SJCRH30 (cell line): ENCODE measurements at regions not wholly inside any gene's neighbourhood (a gene's known extent, or its start where the extent isn't known, plus 50 kb on each side); places are given as distances from the start of the nearest gene placed in this dataset.

ENCODE experiments used
- DNase-seq, 2 experiments: peaks; one replicate each; pipeline ENCODE4 v3.0.0-alpha.2; 2015 to 2020
- H3K27ac ChIP-seq: fragments of 250-450 bp; sonication (Bioruptor Pico); 2 replicates; pipeline ENCODE4 v1.5.1; 2020; ENCODE audit warnings: mild to moderate bottlenecking, moderate library complexity
- H3K27me3 ChIP-seq: fragments of 250-450 bp; sonication (Bioruptor Pico); 2 replicates; pipeline ENCODE4 v1.5.1; 2020; ENCODE audit warnings: mild to moderate bottlenecking, moderate library complexity
- H3K36me3 ChIP-seq: fragments of 250-450 bp; sonication (Bioruptor Pico); 2 replicates; pipeline ENCODE4 v1.5.1; 2020; ENCODE audit warnings: mild to moderate bottlenecking, moderate library complexity
- H3K4me1 ChIP-seq: fragments of 250-450 bp; sonication (Bioruptor Pico); 2 replicates; pipeline ENCODE4 v1.5.1; 2020; ENCODE audit warnings: mild to moderate bottlenecking, moderate library complexity
- H3K4me3 ChIP-seq: fragments of 250-450 bp; sonication (Bioruptor Pico); 2 replicates; pipeline ENCODE4 v1.5.1; 2020; ENCODE audit warnings: mild to moderate bottlenecking, moderate library complexity
- H3K9me3 ChIP-seq: fragments of 250-450 bp; sonication (Bioruptor Pico); replicated peaks from 2 replicates; pipeline ENCODE4 v1.5.1; 2020; ENCODE audit warnings: mild to moderate bottlenecking, moderate library complexity

DNA sequence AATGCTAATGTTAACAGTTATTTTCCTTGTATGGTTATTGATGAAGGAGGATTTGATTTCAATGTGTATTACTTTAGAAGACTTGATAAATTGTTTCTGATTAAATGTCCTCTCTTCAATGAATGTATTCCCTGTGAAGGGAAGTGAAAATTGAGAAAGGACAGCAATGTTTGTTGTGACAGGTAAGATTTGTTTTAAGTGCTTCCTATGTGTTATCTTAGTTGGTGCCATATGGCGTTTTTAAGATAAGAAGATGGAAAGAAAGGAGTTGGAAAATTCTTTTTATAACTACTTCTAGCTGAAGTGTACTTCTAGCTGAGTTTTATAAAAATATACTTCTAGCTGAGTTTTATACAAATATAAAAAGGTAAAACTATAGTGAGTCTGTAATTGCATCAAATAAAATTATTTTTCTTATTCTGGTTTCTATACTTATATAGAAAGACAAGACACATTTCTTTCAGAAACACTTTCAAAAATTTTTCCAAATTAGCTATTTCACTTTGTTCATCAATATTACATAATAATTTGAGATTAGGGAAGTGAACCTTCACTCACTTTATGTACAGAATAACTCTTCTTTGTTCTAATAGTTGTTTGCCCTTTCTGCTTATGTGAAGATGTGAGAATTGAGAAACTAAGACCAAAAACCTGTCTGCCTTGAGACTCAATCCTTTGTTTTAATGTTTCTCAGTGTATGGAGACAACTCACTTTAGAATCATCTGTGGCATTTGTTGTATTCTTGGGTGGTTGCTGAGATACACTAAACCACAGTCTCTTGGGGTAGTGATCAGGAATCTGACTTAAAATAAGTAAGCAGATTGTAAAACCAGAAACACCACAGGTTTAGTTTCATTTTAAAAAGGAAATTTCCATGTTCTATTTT lies 382.9 kb upstream of the B3GALT2 start:
- DNase-seq = no peak
- no peak overlapping the region for H3K27ac ChIP-seq
- H3K4me3 ChIP-seq = no peak overlapping the region
- H3K36me3 ChIP-seq = no peaks in the 10 kb centered on the region
- no peaks in the 10 kb centered on the region for H3K27me3 ChIP-seq
- H3K4me1 ChIP-seq = no peaks in the 10 kb centered on the region
- H3K9me3 ChIP-seq = no peaks in the 10 kb centered on the region

DNA sequence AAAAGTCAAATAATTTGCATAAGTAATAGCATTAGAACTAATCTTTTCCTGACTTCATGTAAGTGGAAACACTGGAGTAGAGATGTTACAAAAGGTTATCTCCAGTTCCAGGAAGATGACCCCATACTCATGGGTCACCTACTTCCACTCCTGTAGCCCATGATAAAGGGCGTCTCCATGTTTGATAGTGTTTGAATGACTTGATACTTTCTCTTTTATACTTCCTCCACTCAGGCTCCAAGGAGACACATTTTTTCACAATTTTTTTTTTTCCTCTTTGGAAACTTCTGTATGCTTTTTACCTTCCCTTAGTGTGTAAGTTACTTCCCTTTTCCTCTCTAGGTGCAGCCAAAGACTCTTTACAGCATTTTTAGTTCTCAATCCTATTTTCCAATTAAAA lies 382.1 kb upstream of the B3GALT2 start:
- Histone ChIP-seq H3K36me3 (no peaks in the 10 kb centered on the region), H3K9me3 (no peaks in the 10 kb centered on the region), H3K27me3 (no peaks in the 10 kb centered on the region), H3K4me3 (no peak overlapping the region), H3K27ac (no peak overlapping the region), H3K4me1 (no peaks in the 10 kb centered on the region)
- no peak for DNase-seq

- Histone ChIP-seq H3K36me3 (no peaks in the 10 kb centered on the region), H3K4me1 (no peaks in the 10 kb centered on the region)
These were observed 381.5 kb upstream of the B3GALT2 start for GRCh38 chr1:193567937-193568336.

DNA sequence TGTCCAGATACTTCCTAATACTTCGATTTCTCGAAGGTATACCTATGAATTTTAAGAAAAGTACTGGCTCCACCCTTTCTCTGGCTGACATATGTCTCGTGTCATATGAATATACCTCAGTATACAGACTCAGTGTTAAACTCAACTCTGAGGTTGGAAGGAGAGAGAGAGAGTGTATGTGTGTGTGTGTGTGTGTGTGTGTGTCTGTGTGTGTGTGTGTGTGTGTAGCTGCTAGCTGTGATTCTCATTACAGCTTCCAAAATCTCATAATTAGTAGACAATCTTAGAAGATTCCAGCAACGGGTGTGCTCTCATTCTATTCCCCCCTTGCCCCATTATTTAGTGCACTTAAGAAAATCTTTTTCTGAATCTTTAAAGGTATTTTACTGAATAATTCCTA lies 380.3 kb upstream of the B3GALT2 start:
- no peak overlapping the region for H3K27ac ChIP-seq
- DNase-seq = no peak
- H3K4me1 ChIP-seq = no peaks in the 10 kb centered on the region
- no peaks in the 10 kb centered on the region for H3K9me3 ChIP-seq
- no peaks in the 10 kb centered on the region for H3K36me3 ChIP-seq
- H3K4me3 ChIP-seq = no peak overlapping the region
- H3K27me3 ChIP-seq = no peaks in the 10 kb centered on the region

More at GRCh38 chr1:193567937-193568336, 381.5 kb upstream of the B3GALT2 start:
- no peaks in the 10 kb centered on the region for H3K27me3 ChIP-seq
- no peak overlapping the region for H3K4me3 ChIP-seq
- DNase-seq = no peak
- H3K27ac ChIP-seq = no peak overlapping the region
- no peaks in the 10 kb centered on the region for H3K9me3 ChIP-seq

- H3K27ac ChIP-seq = no peak overlapping the region
- H3K4me1 ChIP-seq = no peaks in the 10 kb centered on the region
These were observed 379.7 kb upstream of the B3GALT2 start for GRCh38 chr1:193565971-193566577.

GRCh38 chr1:193562121-193562520 lies 375.7 kb upstream of the B3GALT2 start:
- Histone ChIP-seq H3K27ac (no peak overlapping the region), H3K27me3 (no peaks in the 10 kb centered on the region), H3K9me3 (no peaks in the 10 kb centered on the region), H3K36me3 (no peaks in the 10 kb centered on the region), H3K4me3 (no peak overlapping the region), H3K4me1 (no peaks in the 10 kb centered on the region)
- no peak for DNase-seq

More at GRCh38 chr1:193565971-193566577, 379.7 kb upstream of the B3GALT2 start:
- H3K27me3 ChIP-seq = no peaks in the 10 kb centered on the region
- no peak overlapping the region for H3K4me3 ChIP-seq
- no peak for DNase-seq
- no peaks in the 10 kb centered on the region for H3K9me3 ChIP-seq
- no peaks in the 10 kb centered on the region for H3K36me3 ChIP-seq

DNA sequence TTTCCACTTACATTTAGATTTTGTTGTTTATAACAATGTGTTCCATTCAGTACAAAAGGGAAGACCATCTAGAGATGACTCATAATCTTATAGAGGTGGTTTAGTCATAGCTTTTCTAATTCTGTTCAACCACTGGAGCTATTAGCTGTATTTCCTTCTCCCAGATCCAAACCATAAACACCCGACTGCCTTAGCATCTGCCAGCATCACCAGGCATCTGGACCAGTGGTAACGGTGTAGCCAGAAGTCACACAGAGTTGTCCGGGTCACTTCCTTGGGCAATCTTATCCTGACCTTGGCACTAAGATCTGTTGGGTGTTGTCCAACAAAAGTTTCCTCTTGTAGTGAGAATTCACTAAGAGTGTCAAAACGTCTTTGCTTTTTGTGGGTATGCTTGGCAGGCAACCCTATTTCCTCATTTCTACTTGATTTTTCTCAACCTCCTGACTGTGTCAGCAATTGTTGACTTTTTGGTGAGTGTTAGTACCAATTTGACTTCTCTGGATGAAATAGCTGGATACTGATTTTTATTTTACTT lies 372.1 kb upstream of the B3GALT2 start:
- H3K27me3 ChIP-seq = no peaks in the 10 kb centered on the region
- H3K36me3 ChIP-seq = no peaks in the 10 kb centered on the region
- DNase-seq = peak in 1 of 2 experiments; percentile 5
- no peak overlapping the region for H3K27ac ChIP-seq
- no peak overlapping the region for H3K4me3 ChIP-seq
- no peaks in the 10 kb centered on the region for H3K9me3 ChIP-seq
- no peaks in the 10 kb centered on the region for H3K4me1 ChIP-seq

DNA sequence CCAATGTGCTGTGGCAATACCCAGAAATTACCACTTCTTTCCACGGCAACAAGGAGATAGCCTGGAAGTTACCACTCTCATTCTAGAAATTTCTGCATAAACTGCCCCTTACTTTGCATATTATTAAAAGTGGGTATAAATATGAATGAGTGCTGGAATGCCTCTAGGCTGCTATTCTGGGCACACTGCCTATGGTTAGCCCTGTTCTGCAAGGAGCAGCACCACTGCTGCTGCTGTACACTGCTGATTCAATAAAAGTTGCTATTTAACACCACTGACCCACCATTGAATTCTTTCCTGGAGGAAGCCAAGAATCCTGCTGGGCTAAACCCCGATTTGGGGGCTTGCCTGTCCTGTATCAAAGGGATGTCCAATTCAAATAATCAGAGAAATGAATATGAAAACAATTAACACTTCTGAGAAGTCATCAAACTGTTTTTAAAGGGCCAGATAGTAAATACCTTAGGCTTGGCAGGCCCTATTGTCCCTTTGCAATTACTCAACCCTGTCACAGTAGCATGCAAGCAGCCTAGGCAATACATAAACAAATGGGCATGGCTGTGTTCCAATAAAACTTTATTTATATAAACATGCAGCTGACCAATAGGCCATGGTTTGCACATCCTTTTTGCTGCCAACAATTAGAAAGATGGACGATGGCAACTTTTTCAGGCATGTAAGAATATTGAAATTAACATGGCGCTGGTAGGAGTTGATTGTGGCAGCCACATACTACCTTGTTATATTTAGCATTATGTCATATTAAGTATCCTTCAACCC lies 369.4 kb upstream of the B3GALT2 start:
- Histone ChIP-seq H3K4me1 (no peaks in the 10 kb centered on the region), H3K27me3 (no peaks in the 10 kb centered on the region), H3K27ac (no peak overlapping the region), H3K9me3 (no peaks in the 10 kb centered on the region), H3K36me3 (no peaks in the 10 kb centered on the region), H3K4me3 (no peak overlapping the region)
- DNase-seq = no peak

GRCh38 chr1:193553564-193553963 lies 367.2 kb upstream of the B3GALT2 start:
- Histone ChIP-seq H3K27me3 (no peaks in the 10 kb centered on the region), H3K36me3 (no peaks in the 10 kb centered on the region), H3K27ac (no peak overlapping the region), H3K9me3 (no peaks in the 10 kb centered on the region), H3K4me1 (no peaks in the 10 kb centered on the region), H3K4me3 (no peak overlapping the region)
- DNase-seq = no peak

GRCh38 chr1:193552274-193552673 lies 365.9 kb upstream of the B3GALT2 start:
- Histone ChIP-seq H3K36me3 (no peaks in the 10 kb centered on the region), H3K27ac (no peak overlapping the region), H3K9me3 (no peaks in the 10 kb centered on the region), H3K4me3 (no peak overlapping the region), H3K27me3 (no peaks in the 10 kb centered on the region), H3K4me1 (no peaks in the 10 kb centered on the region)
- no peak for DNase-seq

DNA sequence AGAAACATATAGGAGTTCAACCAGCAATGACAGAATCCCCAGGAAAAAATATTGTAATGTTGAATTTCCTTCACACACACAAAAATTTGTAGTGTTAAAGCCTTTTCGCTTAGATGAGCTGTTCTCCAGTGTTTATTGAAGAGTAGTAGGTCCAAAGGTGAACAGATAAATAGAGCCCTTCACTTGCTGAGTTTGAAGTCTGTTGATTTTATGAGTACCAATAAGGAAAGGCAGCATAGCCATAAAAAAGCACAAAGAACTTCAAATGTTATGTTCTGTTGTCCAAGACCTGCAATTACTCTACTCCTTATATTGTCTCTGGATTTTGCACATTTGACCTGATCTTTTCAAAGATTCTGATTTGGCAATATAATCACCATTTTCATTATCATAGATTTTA lies 362.7 kb upstream of the B3GALT2 start:
- no peaks in the 10 kb centered on the region for H3K9me3 ChIP-seq

GRCh38 chr1:193545171-193545570 lies 358.8 kb upstream of the B3GALT2 start:
- Histone ChIP-seq H3K36me3 (no peaks in the 10 kb centered on the region), H3K4me3 (no peak overlapping the region), H3K27ac (no peak overlapping the region), H3K4me1 (no peaks in the 10 kb centered on the region), H3K9me3 (no peaks in the 10 kb centered on the region), H3K27me3 (no peaks in the 10 kb centered on the region)
- DNase-seq = no peak

More for the DNA sequence above, 362.7 kb upstream of the B3GALT2 start:
- Histone ChIP-seq H3K36me3 (no peaks in the 10 kb centered on the region), H3K4me1 (no peaks in the 10 kb centered on the region), H3K27ac (no peak overlapping the region), H3K27me3 (no peaks in the 10 kb centered on the region), H3K4me3 (no peak overlapping the region)
- no peak for DNase-seq

DNA sequence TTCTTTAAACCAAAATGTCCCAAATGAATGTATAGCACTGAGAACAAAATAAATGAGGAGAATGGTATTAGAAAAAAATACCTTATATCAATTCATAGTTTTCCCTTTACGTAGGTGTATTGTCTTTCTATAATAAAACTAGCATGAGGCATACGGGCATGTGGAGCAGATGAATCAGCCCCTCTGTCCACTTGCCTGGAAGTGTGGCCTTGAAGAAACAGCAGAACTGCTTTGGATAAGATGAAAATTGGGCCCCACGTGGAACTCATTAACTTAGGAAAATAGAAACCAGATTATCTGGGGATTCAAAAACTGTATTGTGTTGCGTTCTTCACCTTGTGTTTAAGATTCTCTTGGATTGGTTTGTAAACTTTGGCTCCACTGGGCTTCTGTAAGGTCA lies 356.8 kb upstream of the B3GALT2 start:
- Histone ChIP-seq H3K4me1 (no peaks in the 10 kb centered on the region), H3K9me3 (no peaks in the 10 kb centered on the region), H3K36me3 (no peaks in the 10 kb centered on the region), H3K4me3 (no peak overlapping the region), H3K27me3 (no peaks in the 10 kb centered on the region), H3K27ac (no peak overlapping the region)
- no peak for DNase-seq

DNA sequence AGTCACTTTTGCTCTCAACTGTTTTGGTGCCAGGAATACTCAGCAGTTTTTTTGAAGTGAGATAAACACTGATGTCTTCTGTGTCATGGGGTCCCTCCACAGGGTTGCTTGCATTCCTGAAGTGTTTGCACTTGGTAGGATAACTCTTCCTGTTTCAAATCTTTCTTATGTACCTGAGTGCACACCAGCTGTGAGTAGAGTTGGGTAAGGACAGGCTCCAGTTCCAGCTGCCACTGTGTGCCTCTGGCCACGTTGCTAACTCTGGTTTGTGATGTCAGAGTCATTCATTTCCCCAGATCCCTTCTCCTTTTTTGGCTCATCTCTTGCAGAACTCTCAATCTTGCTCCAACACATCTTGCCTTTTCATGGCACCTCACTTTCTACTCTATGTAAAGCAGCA lies 356.3 kb upstream of the B3GALT2 start:
- DNase-seq = no peak
- no peaks in the 10 kb centered on the region for H3K9me3 ChIP-seq
- peaks cover 1% of the 10 kb centered on the region for H3K4me1 ChIP-seq
- H3K27me3 ChIP-seq = no peaks in the 10 kb centered on the region
- H3K4me3 ChIP-seq = no peak overlapping the region
- H3K36me3 ChIP-seq = no peaks in the 10 kb centered on the region
- no peak overlapping the region for H3K27ac ChIP-seq

DNA sequence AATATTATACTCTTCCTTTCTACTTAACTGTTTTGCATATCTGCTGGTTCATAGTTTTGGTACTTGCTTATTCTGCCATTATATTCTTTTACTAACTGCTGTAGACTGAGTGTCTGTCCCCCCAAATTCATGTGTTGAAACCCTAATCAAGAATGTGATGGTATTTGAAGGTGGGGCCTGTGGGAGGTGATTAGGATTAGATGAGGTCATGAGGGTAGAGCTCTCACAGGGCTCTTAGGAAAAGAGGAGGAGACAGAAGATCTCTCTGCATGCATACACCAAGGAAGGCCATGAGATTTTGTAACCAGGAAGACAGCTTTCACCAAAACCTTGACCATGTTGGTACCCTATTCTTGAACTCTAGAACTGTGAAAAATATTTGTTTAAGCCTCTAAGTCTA lies 354.1 kb upstream of the B3GALT2 start:
- Histone ChIP-seq H3K4me3 (no peak overlapping the region), H3K4me1 (peaks cover 18% of the 10 kb centered on the region), H3K36me3 (no peaks in the 10 kb centered on the region), H3K27me3 (no peaks in the 10 kb centered on the region), H3K27ac (no peak overlapping the region), H3K9me3 (no peaks in the 10 kb centered on the region)
- DNase-seq = no peak
